ENCODE measurements at regions not wholly inside any gene's neighbourhood (a gene's known extent, or its start where the extent isn't known, plus 50 kb on each side); places are given as distances from the start of the nearest gene placed in this dataset.

GRCh38 chr5:120954255-120954654, 490.2 kb downstream of the PRR16 start:
- TF ChIP-seq CTCF (IDR thresholded peaks at IDR 0.05) (no peak), POLR2A (IDR thresholded peaks at IDR 0.05) (no peak)

Data from thyroid gland (tissue), 4 donors.